ENCODE measurements at regions not wholly inside any gene's neighbourhood (a gene's known extent, or its start where the extent isn't known, plus 50 kb on each side); places are given as distances from the start of the nearest gene placed in this dataset.

GRCh38 chr15:23835953-23836352, 148.8 kb upstream of the NDN start:
- WGBS (ENCODE audit: extremely low coverage, insufficient coverage, insufficient read length): no CpG with 5 or more reads among the region's 2 CpGs
- Histone ChIP-seq H3K14ac (ENCODE audit: low read length) (no peak overlapping the region), H3K79me2 (ENCODE audit: control insufficient read depth, insufficient read depth, low read length, poor library complexity) (no peaks in the 10 kb centered on the region), H4K8ac (ENCODE audit: low read depth, low read length) (no peak overlapping the region), H2AK5ac (ENCODE audit: low read length) (no peak overlapping the region), H3K4me1 (ENCODE audit: control insufficient read depth in 1 of 2, insufficient read depth in 2 of 2, low read length in 2 of 2) (no peaks in the 10 kb centered on the region), H2AFZ (ENCODE audit: insufficient read depth, low read length, poor library complexity) (no peak overlapping the region), H2BK12ac (ENCODE audit: low read length) (no peak overlapping the region), H3K18ac (ENCODE audit: low read length) (no peak overlapping the region), H3K27me3 (ENCODE audit: insufficient read depth, low read length) (no peaks in the 10 kb centered on the region), H3K79me1 (ENCODE audit: low read length) (no peaks in the 10 kb centered on the region), H2BK5ac (ENCODE audit: low read depth, low read length, poor library complexity) (no peak overlapping the region), H2BK120ac (ENCODE audit: insufficient read depth, low read length, poor library complexity) (no peak overlapping the region), H3K9me3 (ENCODE audit: insufficient read depth, low read depth, low read length) (peaks cover 1% of the 10 kb centered on the region), H4K91ac (ENCODE audit: low read depth, low read length) (no peak overlapping the region), H3K4me3 (ENCODE audit: low read depth, low read length) (no peak overlapping the region), H3K9ac (ENCODE audit: low read length) (no peak overlapping the region), H4K12ac (ENCODE audit: low read depth, low read length) (no peak overlapping the region), H3K36me3 (ENCODE audit: control insufficient read depth in 1 of 2, insufficient read depth in 2 of 2, low read length in 2 of 2) (no peaks in the 10 kb centered on the region), H3K4me2 (ENCODE audit: low read length) (no peak overlapping the region), H3K23ac (ENCODE audit: low read length) (no peak overlapping the region), H3K27ac (ENCODE audit: low read depth, low read length) (no peak overlapping the region), H3K4ac (ENCODE audit: low read depth, low read length) (no peak overlapping the region)
- peak in 1 of 2 donors; percentile 6 for DNase-seq

DNA sequence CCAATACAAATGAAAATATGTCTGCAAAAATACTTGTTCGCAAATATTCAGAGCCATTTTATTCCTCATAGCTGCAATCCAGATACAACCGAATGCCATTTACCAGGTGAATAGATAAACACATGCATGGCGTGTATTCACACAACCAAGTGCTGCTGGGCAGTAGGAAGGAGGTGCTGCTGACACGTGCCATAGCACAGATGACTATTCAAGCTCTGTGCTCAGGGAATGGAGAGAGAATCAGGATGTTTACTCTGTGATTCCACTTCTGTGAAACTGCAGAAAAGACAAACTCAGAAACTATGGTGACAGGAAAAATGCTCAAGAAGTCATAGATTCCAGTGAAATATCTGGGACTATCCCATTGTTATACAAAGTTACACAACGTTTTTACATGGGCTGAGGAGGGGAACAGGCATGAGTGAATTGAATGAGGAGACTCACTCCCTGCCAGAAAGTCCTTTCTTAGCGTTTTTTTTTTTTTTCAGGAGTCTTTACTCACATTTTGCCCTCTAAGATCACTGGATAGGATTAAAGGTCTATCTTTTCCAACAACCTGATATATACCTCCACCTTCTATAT, 152.9 kb upstream of the NDN start:
- WGBS (ENCODE audit: extremely low coverage, insufficient coverage, insufficient read length): no CpG with 5 or more reads among the region's 6 CpGs
- Histone ChIP-seq H2BK12ac (ENCODE audit: low read length) (no peak overlapping the region), H2AFZ (ENCODE audit: insufficient read depth, low read length, poor library complexity) (no peak overlapping the region), H3K9ac (ENCODE audit: low read length) (no peak overlapping the region), H2AK5ac (ENCODE audit: low read length) (no peak overlapping the region), H3K36me3 (ENCODE audit: control insufficient read depth in 1 of 2, insufficient read depth in 2 of 2, low read length in 2 of 2) (no peaks in the 10 kb centered on the region), H2BK120ac (ENCODE audit: insufficient read depth, low read length, poor library complexity) (no peak overlapping the region), H3K18ac (ENCODE audit: low read length) (no peak overlapping the region), H3K4me2 (ENCODE audit: low read length) (no peak overlapping the region), H3K9me3 (ENCODE audit: insufficient read depth, low read depth, low read length) (peaks cover 3% of the 10 kb centered on the region), H4K91ac (ENCODE audit: low read depth, low read length) (no peak overlapping the region), H3K4ac (ENCODE audit: low read depth, low read length) (no peak overlapping the region), H3K4me3 (ENCODE audit: low read depth, low read length) (no peak overlapping the region), H4K12ac (ENCODE audit: low read depth, low read length) (no peak overlapping the region), H3K14ac (ENCODE audit: low read length) (no peak overlapping the region), H3K27ac (ENCODE audit: low read depth, low read length) (no peak overlapping the region), H2BK5ac (ENCODE audit: low read depth, low read length, poor library complexity) (no peak overlapping the region), H4K8ac (ENCODE audit: low read depth, low read length) (no peak overlapping the region), H3K79me2 (ENCODE audit: control insufficient read depth, insufficient read depth, low read length, poor library complexity) (no peaks in the 10 kb centered on the region), H3K23ac (ENCODE audit: low read length) (no peak overlapping the region), H3K79me1 (ENCODE audit: low read length) (no peaks in the 10 kb centered on the region), H3K27me3 (ENCODE audit: insufficient read depth, low read length) (no peaks in the 10 kb centered on the region), H3K4me1 (ENCODE audit: control insufficient read depth in 1 of 2, insufficient read depth in 2 of 2, low read length in 2 of 2) (no peaks in the 10 kb centered on the region)
- no peak for DNase-seq

DNA sequence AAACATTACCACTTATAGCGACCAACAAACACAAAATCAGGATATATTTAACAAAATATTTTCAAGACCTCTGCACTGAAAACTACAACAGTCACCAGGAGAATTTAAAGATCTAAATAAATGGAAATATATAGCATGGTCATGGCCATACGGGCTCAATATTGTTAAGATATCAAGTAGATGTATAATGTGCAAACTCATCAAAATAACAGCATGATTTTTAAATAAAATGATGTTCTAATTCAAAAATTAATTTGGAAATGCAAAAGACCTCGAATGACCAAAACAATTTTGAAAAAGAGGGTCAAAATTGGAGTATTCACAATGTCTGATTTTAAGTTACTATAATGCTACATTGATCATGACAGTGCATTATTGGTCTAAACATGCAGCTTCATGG, 159.1 kb upstream of the NDN start:
- Histone ChIP-seq H3K9ac (ENCODE audit: low read length) (no peak overlapping the region), H3K4me2 (ENCODE audit: low read length) (no peak overlapping the region), H4K8ac (ENCODE audit: low read depth, low read length) (no peak overlapping the region), H3K4ac (ENCODE audit: low read depth, low read length) (no peak overlapping the region), H4K91ac (ENCODE audit: low read depth, low read length) (no peak overlapping the region), H2BK5ac (ENCODE audit: low read depth, low read length, poor library complexity) (no peak overlapping the region), H3K79me2 (ENCODE audit: control insufficient read depth, insufficient read depth, low read length, poor library complexity) (no peaks in the 10 kb centered on the region), H3K27ac (ENCODE audit: low read depth, low read length) (no peak overlapping the region), H3K9me3 (ENCODE audit: insufficient read depth, low read depth, low read length) (peaks cover 3% of the 10 kb centered on the region), H2BK12ac (ENCODE audit: low read length) (no peak overlapping the region), H2AK5ac (ENCODE audit: low read length) (no peak overlapping the region), H3K79me1 (ENCODE audit: low read length) (no peaks in the 10 kb centered on the region), H3K18ac (ENCODE audit: low read length) (no peak overlapping the region), H3K4me3 (ENCODE audit: low read depth, low read length) (no peak overlapping the region), H3K36me3 (ENCODE audit: control insufficient read depth in 1 of 2, insufficient read depth in 2 of 2, low read length in 2 of 2) (no peaks in the 10 kb centered on the region), H3K14ac (ENCODE audit: low read length) (no peak overlapping the region), H2AFZ (ENCODE audit: insufficient read depth, low read length, poor library complexity) (no peak overlapping the region), H2BK120ac (ENCODE audit: insufficient read depth, low read length, poor library complexity) (no peak overlapping the region), H4K12ac (ENCODE audit: low read depth, low read length) (no peak overlapping the region), H3K23ac (ENCODE audit: low read length) (no peak overlapping the region), H3K27me3 (ENCODE audit: insufficient read depth, low read length) (no peaks in the 10 kb centered on the region), H3K4me1 (ENCODE audit: control insufficient read depth in 1 of 2, insufficient read depth in 2 of 2, low read length in 2 of 2) (no peaks in the 10 kb centered on the region)
- WGBS (ENCODE audit: extremely low coverage, insufficient coverage, insufficient read length): no CpG with 5 or more reads among the region's 3 CpGs
- DNase-seq: no peak

- Histone ChIP-seq H3K4ac (ENCODE audit: low read depth, low read length) (no peak overlapping the region), H3K23ac (ENCODE audit: low read length) (no peak overlapping the region), H3K36me3 (ENCODE audit: control insufficient read depth in 1 of 2, insufficient read depth in 2 of 2, low read length in 2 of 2) (no peaks in the 10 kb centered on the region), H3K4me2 (ENCODE audit: low read length) (no peak overlapping the region), H3K9me3 (ENCODE audit: insufficient read depth, low read depth, low read length) (peaks cover 4% of the 10 kb centered on the region), H4K91ac (ENCODE audit: low read depth, low read length) (no peak overlapping the region), H3K79me1 (ENCODE audit: low read length) (no peaks in the 10 kb centered on the region), H2BK5ac (ENCODE audit: low read depth, low read length, poor library complexity) (no peak overlapping the region), H3K18ac (ENCODE audit: low read length) (no peak overlapping the region), H3K79me2 (ENCODE audit: control insufficient read depth, insufficient read depth, low read length, poor library complexity) (no peaks in the 10 kb centered on the region), H4K12ac (ENCODE audit: low read depth, low read length) (no peak overlapping the region), H3K4me1 (ENCODE audit: control insufficient read depth in 1 of 2, insufficient read depth in 2 of 2, low read length in 2 of 2) (no peaks in the 10 kb centered on the region), H3K27me3 (ENCODE audit: insufficient read depth, low read length) (no peaks in the 10 kb centered on the region), H3K27ac (ENCODE audit: low read depth, low read length) (no peak overlapping the region), H3K14ac (ENCODE audit: low read length) (no peak overlapping the region), H2BK120ac (ENCODE audit: insufficient read depth, low read length, poor library complexity) (no peak overlapping the region), H3K9ac (ENCODE audit: low read length) (no peak overlapping the region), H3K4me3 (ENCODE audit: low read depth, low read length) (no peak overlapping the region), H4K8ac (ENCODE audit: low read depth, low read length) (no peak overlapping the region), H2AFZ (ENCODE audit: insufficient read depth, low read length, poor library complexity) (no peak overlapping the region), H2BK12ac (ENCODE audit: low read length) (no peak overlapping the region), H2AK5ac (ENCODE audit: low read length) (no peak overlapping the region)
- WGBS (ENCODE audit: extremely low coverage, insufficient coverage, insufficient read length): no CpG with 5 or more reads among the region's 6 CpGs
- DNase-seq: no peak
These were observed 163.6 kb upstream of the NDN start for GRCh38 chr15:23850666-23851065.
